ENCODE measurements at regions not wholly inside any gene's neighbourhood (a gene's known extent, or its start where the extent isn't known, plus 50 kb on each side); places are given as distances from the start of the nearest gene placed in this dataset.

GRCh38 chr20:60455272-60455671, 497.0 kb downstream of the CDH26 start (continued):
- TF ChIP-seq ZNF549 (tag by site-specific recombination; IDR thresholded peaks at IDR 0.05), result no peak
- TF ChIP-seq, protein P1, sequence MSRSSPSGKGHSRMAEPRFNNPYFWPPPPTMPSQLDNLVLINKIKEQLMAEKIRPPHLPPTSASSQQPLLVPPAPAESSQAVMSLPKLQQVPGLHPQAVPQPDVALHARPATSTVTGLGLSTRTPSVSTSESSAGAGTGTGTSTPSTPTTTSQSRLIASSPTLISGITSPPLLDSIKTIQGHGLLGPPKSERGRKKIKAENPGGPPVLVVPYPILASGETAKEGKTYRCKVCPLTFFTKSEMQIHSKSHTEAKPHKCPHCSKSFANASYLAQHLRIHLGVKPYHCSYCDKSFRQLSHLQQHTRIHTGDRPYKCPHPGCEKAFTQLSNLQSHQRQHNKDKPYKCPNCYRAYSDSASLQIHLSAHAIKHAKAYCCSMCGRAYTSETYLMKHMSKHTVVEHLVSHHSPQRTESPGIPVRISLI (tag by site-specific recombination; IDR thresholded peaks at IDR 0.05), result no peak
- TF ChIP-seq ZNF747 (tag by site-specific recombination; IDR thresholded peaks at IDR 0.05), result no peak
- no peak for TF ChIP-seq ZNF211 (tag by site-specific recombination; IDR thresholded peaks at IDR 0.05; ENCODE audit: low read depth)
- no peak for TF ChIP-seq PATZ1 (tag by site-specific recombination; IDR thresholded peaks at IDR 0.05)
- TF ChIP-seq ZNF426 (tag by site-specific recombination; IDR thresholded peaks at IDR 0.05), result no peak
- no peak for TF ChIP-seq SP7 (tag by site-specific recombination; IDR thresholded peaks at IDR 0.05)
- TF ChIP-seq ATF2 (tag by site-specific recombination; IDR thresholded peaks at IDR 0.05; ENCODE audit: low read depth), result no peak
- TF ChIP-seq ZNF571 (tag by site-specific recombination; IDR thresholded peaks at IDR 0.05), result no peak
- no peak for TF ChIP-seq ZNF202 (tag by site-specific recombination; IDR thresholded peaks at IDR 0.05; ENCODE audit: borderline replicate concordance)
- TF ChIP-seq ZNF10 (tag by site-specific recombination; IDR thresholded peaks at IDR 0.05), result no peak
- TF ChIP-seq BCL11B (tag by site-specific recombination; IDR thresholded peaks at IDR 0.05; ENCODE audit: low read depth), result no peak

DNA sequence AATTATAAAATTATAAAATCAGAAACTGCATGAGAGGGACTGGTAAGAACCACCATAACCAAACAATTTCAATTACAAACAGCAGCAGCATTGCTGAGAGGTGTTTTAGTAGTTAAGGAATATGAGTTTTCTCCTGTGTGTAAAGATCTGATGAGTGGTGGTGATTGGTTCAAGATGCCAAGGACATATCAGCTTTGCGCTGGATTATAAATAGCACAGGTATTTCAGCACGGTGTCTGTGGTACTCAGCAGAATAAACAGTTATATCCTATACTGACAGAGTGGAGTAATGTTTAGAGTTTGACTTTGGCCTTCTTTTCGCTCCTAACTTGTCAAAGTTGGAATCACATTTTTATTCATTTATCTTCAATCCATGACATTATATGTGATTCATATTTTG, 501.0 kb downstream of the CDH26 start:
- CTCF ChIA-PET, result interaction anchor here (0.5 kb wide), 1 partner anchor 770 kb away, joined by 3 read pairs; no protein-coding TSS in a partner anchor
- H3K9me3 ChIP-seq (ENCODE audit: control insufficient read depth, insufficient read depth, low read depth, low read length), result no peaks in the 10 kb centered on the region
- TF ChIP-seq ZNF654 (tag by site-specific recombination; IDR thresholded peaks at IDR 0.05; ENCODE audit: low read depth) (no peak), ZNF660 (tag by site-specific recombination; IDR thresholded peaks at IDR 0.05) (no peak), ZNF112 (tag by site-specific recombination; IDR thresholded peaks at IDR 0.05) (no peak), KLF7 (tag by site-specific recombination; IDR thresholded peaks at IDR 0.05; ENCODE audit: borderline replicate concordance) (no peak), ZNF664 (tag by site-specific recombination; IDR thresholded peaks at IDR 0.05) (no peak), PRDM10 (tag by site-specific recombination; IDR thresholded peaks at IDR 0.05) (no peak), PRDM1 (tag by site-specific recombination; IDR thresholded peaks at IDR 0.05) (no peak), ZBTB49 (tag by site-specific recombination; IDR thresholded peaks at IDR 0.05; ENCODE audit: low read depth) (no peak), ZNF624 (tag by site-specific recombination; IDR thresholded peaks at IDR 0.05) (no peak), ZNF585B (tag by site-specific recombination; IDR thresholded peaks at IDR 0.05) (no peak)
- TF ChIP-seq, protein P2, sequence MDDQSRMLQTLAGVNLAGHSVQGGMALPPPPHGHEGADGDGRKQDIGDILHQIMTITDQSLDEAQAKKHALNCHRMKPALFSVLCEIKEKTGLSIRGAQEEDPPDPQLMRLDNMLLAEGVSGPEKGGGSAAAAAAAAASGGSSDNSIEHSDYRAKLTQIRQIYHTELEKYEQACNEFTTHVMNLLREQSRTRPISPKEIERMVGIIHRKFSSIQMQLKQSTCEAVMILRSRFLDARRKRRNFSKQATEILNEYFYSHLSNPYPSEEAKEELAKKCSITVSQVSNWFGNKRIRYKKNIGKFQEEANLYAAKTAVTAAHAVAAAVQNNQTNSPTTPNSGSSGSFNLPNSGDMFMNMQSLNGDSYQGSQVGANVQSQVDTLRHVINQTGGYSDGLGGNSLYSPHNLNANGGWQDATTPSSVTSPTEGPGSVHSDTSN (CRISPR knock-in tag; IDR thresholded peaks at IDR 0.05), result no peak

More for the DNA sequence above, 501.0 kb downstream of the CDH26 start:
- Histone ChIP-seq H3K4me1 (ENCODE audit: control insufficient read depth, insufficient read depth, low read length) (no peaks in the 10 kb centered on the region), H3K36me3 (ENCODE audit: control insufficient read depth in 2 of 2, insufficient read depth in 1 of 2, low read length in 2 of 2) (no peaks in the 10 kb centered on the region), H3K27ac (ENCODE audit: extremely low read depth, low read depth, low read length) (no peak overlapping the region), H3K4me3 (ENCODE audit: low read depth, low read length) (no peak overlapping the region)
- POLR2A ChIA-PET, result no interaction called here

All from HEK293 (cell line).